Fibroblast of lung (primary cell): ENCODE measurements at regions not wholly inside any gene's neighbourhood (a gene's known extent, or its start where the extent isn't known, plus 50 kb on each side); places are given as distances from the start of the nearest gene placed in this dataset.

Source experiments
- EZH2 ChIP-seq: IDR thresholded peaks from 2 replicates; pipeline ENCODE4 v1.5.1; 2012; ENCODE audit warnings: low read length, control low read depth, mild to moderate bottlenecking; ENCODE audit errors: missing control alignments
- TF ChIP-seq, protein P1 (sequence below), 2 donors: IDR thresholded peaks in 1 of 2; conservative IDR thresholded peaks in 1 of 2; 1 replicate in 1 of 2; 2 replicates in 1 of 2; pipeline ENCODE4 v1.5.1; 2011 to 2012; ENCODE audit warnings: low read length in 2 of 2, control low read depth in 1 of 2, inconsistent platforms in 1 of 2, low read depth in 1 of 2, mild to moderate bottlenecking in 1 of 2

DNA sequence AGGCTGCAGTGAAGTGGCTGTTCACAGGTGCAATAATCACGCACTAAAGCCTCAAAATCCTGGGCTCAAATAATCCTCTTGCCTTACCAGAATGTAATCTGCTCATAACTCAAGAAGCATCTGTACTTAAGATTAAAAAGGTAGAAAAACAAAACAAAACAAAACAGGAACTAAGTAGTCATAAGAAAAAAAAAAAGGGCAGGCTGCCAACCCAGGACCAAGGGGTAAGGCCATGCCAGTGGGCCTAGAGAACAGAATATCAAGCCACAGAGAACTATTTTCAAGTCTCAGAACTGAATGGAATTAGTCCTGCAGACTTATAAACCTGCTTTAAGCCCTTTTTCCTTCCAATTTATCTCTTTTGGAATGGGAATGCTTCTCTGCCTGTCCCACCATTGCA lies 64.8 kb upstream of the TBC1D3K start:
- TF ChIP-seq, protein P1, sequence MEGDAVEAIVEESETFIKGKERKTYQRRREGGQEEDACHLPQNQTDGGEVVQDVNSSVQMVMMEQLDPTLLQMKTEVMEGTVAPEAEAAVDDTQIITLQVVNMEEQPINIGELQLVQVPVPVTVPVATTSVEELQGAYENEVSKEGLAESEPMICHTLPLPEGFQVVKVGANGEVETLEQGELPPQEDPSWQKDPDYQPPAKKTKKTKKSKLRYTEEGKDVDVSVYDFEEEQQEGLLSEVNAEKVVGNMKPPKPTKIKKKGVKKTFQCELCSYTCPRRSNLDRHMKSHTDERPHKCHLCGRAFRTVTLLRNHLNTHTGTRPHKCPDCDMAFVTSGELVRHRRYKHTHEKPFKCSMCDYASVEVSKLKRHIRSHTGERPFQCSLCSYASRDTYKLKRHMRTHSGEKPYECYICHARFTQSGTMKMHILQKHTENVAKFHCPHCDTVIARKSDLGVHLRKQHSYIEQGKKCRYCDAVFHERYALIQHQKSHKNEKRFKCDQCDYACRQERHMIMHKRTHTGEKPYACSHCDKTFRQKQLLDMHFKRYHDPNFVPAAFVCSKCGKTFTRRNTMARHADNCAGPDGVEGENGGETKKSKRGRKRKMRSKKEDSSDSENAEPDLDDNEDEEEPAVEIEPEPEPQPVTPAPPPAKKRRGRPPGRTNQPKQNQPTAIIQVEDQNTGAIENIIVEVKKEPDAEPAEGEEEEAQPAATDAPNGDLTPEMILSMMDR (conservative IDR thresholded peaks at IDR 0.05 in 1 of 2, IDR thresholded peaks at IDR 0.05 in 1 of 2; ENCODE audit: low read depth in 1 of 2, low read length in 2 of 2): no peak
- no peak for TF ChIP-seq EZH2
